Mucosa of descending colon (tissue), 3 donors: ENCODE measurements at regions not wholly inside any gene's neighbourhood (a gene's known extent, or its start where the extent isn't known, plus 50 kb on each side); places are given as distances from the start of the nearest gene placed in this dataset.
A peak's percentile ranks its signal among the peaks of the same experiment; 100 is the strongest.

ENCODE experiments used
- ATAC-seq: fragments of 200-7000 bp; cut with Tn5 transposase; one replicate; pipeline ENCODE4 v1.9.1; 2020; ENCODE audit warnings: mild to moderate bottlenecking, moderate library complexity
- DNase-seq, 3 donors: peaks; one replicate each; pipeline ENCODE4 v3.0.0-alpha.2; 2020
- H3K36me3 ChIP-seq: fragments of 200-600 bp; one replicate; pipeline ENCODE4 v1.8.0; 2021; ENCODE audit warnings: low read depth, mild to moderate bottlenecking
- H3K4me1 ChIP-seq: fragments of 200-600 bp; one replicate; pipeline ENCODE4 v1.8.0; 2021; ENCODE audit warnings: low read depth, mild to moderate bottlenecking
- H3K4me3 ChIP-seq: fragments of 200-600 bp; one replicate; pipeline ENCODE4 v1.8.0; 2021; ENCODE audit warnings: mild to moderate bottlenecking
- H3K9me3 ChIP-seq: fragments of 200-600 bp; one replicate; pipeline ENCODE4 v1.8.0; 2021; ENCODE audit warnings: mild to moderate bottlenecking
- intact Hi-C, 2 donors: fragments of 100-400 bp; cut with DNase I in 1 of 2; cut with micrococcal nuclease in 1 of 2; formaldehyde crosslinking; loops; one replicate each; pipeline versions ENCODE4 v1.11.0 to v1.11.1; 2022; cut with DNase I, micrococcal nuclease
- TF ChIP-seq, protein P1 (sequence below): fragments of 200-600 bp; IDR thresholded peaks from one replicate; pipeline ENCODE4 v1.8.0; 2022; ENCODE audit warnings: antibody characterized with exemption, mild to moderate bottlenecking
- donor health status: DM: no; HTN: no; CAD: no; lungs with moderate emphysema.
- donor health status: DM: no; HTN: no; CAD: no.
- donor health status: DM: no; HTN: yes; CAD: no.

DNA sequence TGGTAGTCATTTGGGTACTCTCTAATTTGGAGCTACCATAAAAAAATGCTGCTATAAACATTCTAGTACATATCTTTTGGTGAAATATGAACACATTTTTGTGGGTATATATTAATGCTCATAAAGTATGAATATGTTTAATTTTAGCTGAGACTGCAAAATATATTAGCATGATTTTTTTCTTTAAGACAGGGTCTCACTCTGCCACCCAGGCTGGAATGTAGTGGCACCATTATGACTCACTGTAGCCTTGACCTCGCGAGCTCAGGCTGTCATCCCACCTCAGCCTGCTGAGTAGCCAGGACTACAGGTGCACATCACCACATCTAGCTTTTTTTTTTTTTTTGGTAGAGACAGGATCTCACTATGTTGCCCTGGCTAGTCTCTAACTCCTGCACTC, 371.7 kb downstream of the SOX9 start:
- intact Hi-C loops: no loop called here
- Histone ChIP-seq H3K4me1 (peaks cover 21% of the 10 kb centered on the region), H3K9me3 (no peaks in the 10 kb centered on the region), H3K4me3 (no peak overlapping the region), H3K36me3 (no peaks in the 10 kb centered on the region)
- TF ChIP-seq, protein P1, sequence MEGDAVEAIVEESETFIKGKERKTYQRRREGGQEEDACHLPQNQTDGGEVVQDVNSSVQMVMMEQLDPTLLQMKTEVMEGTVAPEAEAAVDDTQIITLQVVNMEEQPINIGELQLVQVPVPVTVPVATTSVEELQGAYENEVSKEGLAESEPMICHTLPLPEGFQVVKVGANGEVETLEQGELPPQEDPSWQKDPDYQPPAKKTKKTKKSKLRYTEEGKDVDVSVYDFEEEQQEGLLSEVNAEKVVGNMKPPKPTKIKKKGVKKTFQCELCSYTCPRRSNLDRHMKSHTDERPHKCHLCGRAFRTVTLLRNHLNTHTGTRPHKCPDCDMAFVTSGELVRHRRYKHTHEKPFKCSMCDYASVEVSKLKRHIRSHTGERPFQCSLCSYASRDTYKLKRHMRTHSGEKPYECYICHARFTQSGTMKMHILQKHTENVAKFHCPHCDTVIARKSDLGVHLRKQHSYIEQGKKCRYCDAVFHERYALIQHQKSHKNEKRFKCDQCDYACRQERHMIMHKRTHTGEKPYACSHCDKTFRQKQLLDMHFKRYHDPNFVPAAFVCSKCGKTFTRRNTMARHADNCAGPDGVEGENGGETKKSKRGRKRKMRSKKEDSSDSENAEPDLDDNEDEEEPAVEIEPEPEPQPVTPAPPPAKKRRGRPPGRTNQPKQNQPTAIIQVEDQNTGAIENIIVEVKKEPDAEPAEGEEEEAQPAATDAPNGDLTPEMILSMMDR: no peak
- no peak for ATAC-seq
- no peak for DNase-seq

DNA sequence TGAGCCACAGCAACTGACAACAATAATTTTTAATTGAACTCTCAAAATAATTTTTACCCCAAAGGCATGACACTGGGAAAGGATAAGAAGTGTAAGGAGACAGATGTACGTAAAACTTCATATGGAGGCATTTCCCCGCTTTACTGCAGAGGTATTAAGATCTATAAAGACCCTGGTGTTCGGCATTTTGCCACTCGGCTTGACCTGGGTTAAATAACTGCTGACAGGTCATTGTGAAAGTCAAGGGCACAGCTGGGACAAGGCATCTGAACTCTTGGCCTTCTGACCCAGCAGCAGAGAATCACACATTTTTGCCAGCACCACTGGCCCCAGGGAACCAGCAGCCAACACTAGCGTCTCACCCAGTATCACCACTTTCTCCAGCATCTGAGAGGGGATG, 372.1 kb downstream of the SOX9 start:
- no peaks in the 10 kb centered on the region for H3K36me3 ChIP-seq
- H3K9me3 ChIP-seq: no peaks in the 10 kb centered on the region
- intact Hi-C loops: no loop called here
- no peak for DNase-seq
- no peak for ATAC-seq
- TF ChIP-seq, protein P1: no peak
- H3K4me3 ChIP-seq: no peak overlapping the region
- H3K4me1 ChIP-seq: peaks cover 18% of the 10 kb centered on the region

DNA sequence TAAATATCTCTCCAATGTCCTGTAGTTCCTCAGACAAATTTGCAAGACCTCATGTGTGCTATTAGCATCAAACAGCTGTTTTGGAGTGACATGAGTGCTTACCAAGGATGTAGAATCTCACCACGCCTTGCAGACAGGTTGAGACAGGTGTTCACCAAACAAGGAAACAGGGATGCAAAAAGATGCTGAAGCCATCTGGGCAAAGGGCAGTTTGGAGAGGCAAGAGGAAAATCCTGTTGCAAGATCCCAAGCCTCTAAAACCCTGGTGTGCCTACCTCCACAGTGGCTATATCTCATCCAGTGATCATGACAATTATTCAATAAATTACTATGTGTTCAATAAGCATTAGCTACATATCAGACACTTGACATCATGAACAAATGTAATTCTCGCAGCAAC, 373.7 kb downstream of the SOX9 start:
- ATAC-seq (peak; percentile 78), DNase-seq (no peak)
- H3K9me3 ChIP-seq: no peaks in the 10 kb centered on the region
- H3K36me3 ChIP-seq: no peaks in the 10 kb centered on the region
- peaks cover 9% of the 10 kb centered on the region for H3K4me1 ChIP-seq
- intact Hi-C loops: no loop called here
- TF ChIP-seq, protein P1: no peak
- H3K4me3 ChIP-seq: no peak overlapping the region

DNA sequence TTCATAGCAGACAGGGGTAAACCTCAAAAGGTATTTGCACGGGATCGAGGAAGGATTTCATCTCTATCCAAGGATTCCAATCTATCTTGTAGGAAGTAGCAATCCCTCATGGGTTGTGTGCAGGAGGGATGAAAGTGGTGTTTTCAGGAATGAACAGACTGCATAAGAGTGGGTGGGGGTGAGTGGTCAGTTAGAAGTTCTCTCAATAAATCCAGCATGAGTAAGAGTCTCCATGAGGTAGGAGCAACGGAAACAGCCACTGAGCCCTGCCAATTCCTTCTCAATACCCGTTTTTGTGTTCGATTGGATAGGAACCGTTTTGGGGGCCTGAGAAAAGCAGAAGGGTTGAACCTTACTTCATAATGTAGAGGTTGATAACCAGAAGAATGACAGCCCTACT, 375.6 kb downstream of the SOX9 start:
- no peaks in the 10 kb centered on the region for H3K9me3 ChIP-seq
- H3K4me1 ChIP-seq: peaks cover 12% of the 10 kb centered on the region
- no peak overlapping the region for H3K4me3 ChIP-seq
- no peaks in the 10 kb centered on the region for H3K36me3 ChIP-seq
- TF ChIP-seq, protein P1: no peak
- ATAC-seq: no peak
- DNase-seq: no peak
- intact Hi-C loops: no loop called here

DNA sequence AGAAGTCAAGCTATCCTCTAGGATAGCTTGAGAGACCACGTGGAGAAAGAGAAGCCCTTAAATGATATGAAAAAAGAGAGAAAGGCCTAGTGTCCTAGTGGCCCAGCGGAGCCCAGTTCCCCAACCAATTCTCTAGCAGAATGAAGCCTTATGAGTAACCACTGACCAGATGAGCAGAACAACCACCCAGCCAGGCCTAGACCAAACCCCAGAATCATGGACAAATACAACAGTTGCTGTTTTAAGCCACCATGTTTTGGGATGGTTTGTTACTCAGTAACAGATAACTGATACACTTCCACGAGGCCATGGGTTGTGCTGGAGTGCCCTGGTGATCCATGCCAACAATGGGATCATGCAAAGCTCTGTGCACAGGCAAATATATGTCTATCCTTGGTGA, 377.1 kb downstream of the SOX9 start:
- H3K4me1 ChIP-seq: peaks cover 24% of the 10 kb centered on the region
- TF ChIP-seq, protein P1: no peak
- H3K36me3 ChIP-seq: no peaks in the 10 kb centered on the region
- intact Hi-C loops: no loop called here
- H3K4me3 ChIP-seq: no peak overlapping the region
- ATAC-seq: no peak
- no peaks in the 10 kb centered on the region for H3K9me3 ChIP-seq
- no peak for DNase-seq
